ENCODE measurements at regions not wholly inside any gene's neighbourhood (a gene's known extent, or its start where the extent isn't known, plus 50 kb on each side); places are given as distances from the start of the nearest gene placed in this dataset.

DNA sequence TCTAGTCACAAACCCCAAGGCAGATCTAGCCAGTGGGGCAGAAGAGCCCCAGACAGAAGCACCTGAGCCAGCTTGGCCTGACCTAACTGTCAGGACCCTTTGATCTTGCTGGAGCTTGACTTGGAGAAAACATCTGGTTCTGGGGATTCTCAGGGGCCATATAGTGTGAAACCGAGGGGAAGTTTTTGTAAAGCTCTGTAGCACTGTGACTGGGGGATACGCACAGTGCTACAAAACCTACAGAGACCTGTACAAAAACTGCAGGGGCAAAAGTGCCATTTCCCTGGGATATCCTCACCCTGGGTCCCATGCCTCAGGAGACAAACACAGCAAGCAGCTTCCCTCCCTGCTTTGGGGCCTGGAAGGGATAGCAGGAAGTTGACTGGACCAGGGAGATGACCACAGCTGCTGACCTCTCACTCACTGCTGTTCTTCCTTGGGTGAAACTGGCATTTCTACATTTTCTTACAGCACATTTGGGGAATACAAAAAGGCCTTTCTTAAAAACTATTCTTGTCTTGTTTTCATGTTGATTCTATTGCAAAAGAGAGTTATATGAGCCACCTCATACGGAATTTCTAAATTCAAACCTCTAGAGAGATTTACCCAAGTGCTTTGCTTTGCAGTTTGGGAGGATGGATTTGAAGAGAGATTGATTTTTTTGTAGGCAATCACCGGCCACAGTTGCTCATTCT lies 140.0 kb downstream of the DAD1 start:
- no peak for DNase-seq

DNA sequence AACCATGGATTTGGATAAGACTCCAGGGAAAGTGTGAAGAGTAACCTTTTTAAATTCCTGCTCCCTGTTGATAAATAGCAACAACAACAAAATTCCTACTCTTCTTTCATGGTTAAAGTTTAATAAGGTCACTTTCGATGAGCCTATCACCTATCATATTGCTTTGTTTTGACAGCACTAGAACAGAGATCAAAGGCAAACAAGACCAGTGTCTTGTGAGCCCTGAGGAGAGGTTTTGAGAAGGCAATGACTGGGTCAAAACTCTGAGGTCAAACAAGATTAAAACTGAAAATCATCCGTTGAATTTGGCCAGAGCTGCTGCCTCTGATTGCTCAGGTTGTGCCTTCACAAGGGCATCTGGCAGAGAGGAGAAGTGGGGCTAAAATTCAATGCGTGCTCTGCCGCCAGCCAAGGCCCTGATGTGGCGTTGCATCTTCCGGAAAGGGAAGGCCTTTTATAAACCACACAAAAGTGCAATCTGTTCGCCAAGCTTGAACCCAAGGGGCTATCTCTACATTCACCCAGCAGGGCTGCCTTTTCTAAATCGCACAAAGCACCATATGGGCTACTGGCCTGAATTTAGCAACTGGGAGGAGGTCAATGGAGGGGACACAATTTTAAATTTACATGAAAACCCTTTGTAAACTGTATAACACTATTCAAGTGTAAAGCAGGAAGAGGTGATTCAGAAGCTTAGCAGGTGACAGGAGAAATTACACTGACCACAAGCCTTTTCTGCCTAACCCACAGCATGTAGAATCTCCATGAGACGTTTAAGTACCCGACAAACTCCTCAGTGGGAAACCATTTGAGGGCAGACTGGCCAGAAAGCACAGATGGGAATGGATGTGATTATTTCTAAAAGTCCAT lies 140.8 kb downstream of the DAD1 start:
- DNase-seq = no peak

DNA sequence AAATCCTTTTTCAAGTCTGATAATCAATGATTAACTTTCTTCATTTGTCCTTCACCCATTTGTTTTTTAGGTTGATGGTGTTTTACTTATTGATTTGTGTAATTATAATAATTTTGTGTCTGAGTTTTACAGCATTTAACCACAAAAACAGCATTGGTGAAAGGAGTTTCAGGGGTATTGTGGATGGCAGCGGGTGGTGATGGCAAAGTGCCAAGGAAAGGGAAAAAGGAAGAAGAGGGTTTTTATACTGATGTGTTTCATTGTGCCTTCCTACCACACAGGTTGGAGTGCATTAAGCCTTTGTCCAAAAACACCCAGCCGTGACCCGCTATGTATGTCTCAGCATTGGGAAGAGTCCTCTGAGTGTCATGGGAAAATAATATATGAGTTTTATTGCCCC lies 150.3 kb downstream of the DAD1 start:
- no peak for DNase-seq

DNA sequence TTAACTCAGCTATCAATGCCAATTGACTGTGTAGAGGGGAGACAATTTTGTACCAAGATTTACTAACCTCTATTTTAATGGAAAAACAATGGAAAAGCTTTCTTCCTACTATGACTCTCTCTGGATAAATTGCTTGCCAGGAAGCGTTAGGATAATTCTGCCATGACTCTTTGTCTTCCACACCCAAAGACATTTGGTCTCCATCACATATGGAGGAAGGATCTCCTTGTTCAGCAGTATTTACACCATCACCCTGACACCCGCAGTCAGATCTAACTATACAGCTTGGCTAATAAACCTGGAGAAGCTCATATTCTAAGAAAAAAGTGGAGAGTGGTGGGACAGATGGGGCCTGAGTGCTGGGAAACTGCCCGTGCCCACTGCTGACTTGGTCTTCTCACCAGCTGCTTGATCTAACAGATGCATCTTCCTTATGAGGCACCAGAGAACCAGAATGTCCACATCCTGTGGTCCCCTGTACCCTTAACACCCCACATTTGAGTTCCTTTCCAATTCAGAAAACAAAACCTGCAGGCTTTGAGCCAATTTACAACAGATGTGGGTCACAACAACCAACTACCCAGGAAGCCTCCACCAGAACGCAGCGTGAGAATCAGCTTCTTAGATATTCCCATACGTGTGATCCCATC lies 154.0 kb downstream of the DAD1 start:
- no peak for DNase-seq

DNA sequence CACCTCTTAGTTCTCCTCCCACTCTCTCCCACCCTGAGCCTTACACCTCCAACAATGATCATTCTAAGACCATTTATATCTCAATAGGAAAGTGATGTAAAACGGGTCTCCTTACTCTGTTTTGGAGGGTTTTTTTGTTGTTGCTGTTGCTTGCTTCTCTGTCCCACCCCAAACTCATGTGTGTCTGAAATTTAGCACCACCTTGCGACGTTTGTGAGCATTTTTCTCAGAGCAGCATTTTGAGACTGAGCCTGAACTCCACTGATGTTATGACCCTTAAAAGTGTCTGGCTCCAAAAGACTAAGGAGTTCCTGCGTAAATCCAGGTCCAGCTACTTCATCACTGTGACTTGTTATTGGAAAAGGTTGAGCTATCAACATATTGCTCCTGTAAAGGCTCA lies 155.0 kb downstream of the DAD1 start:
- DNase-seq = no peak

DNA sequence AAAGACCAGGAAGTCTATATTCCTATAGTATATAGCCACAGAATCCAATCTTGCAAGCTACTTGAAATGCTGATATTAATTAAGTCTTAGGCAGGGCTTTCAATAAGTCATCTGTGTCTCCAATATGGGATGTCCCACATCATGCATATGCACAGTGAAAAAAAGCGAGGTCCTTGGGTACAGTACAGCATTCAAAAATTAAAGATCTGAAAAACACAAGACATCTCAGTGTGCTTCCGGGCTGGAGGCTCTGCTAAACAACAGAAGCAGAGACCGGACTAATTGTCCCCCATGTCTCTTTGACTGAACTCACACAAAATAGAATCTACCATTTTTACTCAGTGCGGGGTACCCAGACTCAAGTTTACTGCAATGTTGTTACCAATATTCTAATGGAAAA lies 156.0 kb downstream of the DAD1 start:
- DNase-seq = no peak

DNA sequence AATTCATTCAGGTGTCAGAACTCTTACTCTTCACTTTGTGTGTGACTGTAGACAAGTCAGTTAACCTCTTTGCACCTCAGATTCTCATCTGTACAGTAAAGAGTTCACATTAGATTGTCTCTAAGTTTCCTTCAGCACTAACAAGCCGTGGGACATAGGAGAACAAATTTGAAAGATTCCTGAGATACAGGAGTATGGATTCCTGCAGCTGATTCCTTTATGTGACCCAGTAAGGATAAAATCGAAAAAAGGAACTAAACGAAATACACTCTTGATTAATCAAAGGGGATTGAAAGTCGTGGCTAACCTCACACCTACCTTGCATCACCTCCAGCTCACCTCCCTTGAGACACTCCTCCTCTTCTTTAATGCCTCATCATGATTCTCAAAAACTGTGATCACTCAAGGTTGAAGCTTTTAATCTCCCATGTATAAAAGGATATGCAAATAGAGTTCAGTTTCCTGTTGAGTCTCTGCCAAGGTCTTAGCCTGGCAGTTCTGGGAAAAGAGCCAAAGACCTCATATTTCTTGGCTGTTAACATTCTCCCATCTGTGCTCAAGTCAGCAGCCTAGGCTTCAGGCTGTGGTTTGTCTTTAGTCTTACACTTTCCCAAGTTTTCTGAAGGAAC lies 156.6 kb downstream of the DAD1 start:
- no peak for DNase-seq

DNA sequence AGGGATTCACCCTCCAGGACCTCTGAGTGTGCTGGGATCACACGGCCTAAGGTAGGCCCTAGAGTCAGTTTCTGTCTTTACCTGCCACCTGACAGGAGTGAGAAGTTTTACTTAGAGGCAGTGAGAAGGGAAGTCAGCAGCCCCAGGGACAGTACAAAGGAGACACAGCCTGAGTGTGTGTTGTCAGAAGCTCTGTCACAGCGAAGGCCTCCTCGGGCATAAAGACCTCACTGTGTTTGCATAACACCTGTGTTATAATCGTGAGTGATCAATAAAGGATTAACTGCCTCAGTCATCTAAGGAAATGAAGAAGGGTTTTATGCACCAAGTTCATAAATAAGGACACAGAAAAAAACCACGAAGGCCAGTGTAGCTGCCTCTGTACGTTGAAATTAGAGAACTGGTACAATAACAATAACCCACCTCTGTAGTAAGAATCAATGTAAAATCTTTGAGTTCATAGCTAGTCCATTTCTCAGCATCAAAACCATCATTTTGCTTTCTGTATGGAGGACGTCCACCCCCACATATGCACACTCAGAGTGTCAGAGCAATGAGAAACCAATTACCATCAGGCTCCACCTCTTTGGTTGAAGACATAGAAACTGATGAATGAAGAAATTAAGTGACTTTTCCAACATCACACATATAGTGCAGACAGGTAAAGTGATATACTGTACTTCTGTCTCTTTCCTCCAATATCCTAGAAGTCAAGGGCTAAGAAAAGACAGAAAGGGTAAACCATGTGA lies 159.3 kb downstream of the DAD1 start:
- no peak for DNase-seq

DNA sequence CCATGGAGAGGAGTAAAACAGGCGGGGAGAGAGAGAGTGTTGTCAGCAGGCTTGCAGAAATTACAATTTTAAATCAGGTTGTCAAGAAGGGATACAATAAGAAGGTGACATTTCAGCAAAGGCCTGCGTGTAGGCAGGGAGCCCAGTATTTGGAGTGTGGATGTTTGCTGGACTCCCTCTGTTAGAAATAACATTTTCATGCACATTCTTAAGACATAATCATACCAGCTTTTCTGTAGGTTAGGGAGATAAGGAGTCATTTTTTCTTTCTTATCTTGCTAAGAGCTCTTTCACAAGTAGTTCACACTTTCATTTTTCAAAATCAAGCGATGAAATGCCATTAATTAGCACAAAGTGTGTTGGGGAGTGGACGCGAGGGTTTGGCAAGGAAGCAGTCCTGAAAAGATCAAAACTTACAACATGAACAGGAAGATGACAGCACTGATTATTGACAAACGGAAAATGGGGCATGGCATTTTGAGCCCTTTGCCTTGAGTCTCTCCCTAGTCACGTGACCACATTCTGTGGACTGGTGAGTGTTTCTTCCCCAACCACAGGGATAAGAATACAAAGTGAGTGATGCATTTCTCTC lies 160.2 kb downstream of the DAD1 start:
- no peak for DNase-seq

DNA sequence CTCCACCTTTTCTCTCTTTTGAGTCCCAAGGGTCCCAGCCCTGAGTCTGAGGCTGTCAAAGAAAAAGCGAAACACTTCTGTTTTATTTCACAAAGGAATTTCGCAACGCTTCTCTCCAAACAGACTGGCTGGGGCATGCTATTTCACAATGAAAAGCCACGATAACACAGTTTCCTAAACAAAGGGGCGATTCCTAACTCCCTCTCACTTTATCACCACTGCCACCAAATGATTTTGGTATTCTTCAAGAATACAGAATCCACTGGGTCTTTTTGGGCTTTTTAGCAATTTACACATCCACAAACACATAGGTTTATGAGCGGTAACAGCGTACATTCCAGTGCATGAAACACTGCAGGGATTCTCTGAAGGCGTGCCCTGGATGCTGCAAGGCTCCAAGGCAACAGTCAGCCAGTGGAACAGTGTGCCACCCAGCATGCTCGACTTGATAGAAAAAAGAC lies 161.2 kb downstream of the DAD1 start:
- DNase-seq = no peak

DNA sequence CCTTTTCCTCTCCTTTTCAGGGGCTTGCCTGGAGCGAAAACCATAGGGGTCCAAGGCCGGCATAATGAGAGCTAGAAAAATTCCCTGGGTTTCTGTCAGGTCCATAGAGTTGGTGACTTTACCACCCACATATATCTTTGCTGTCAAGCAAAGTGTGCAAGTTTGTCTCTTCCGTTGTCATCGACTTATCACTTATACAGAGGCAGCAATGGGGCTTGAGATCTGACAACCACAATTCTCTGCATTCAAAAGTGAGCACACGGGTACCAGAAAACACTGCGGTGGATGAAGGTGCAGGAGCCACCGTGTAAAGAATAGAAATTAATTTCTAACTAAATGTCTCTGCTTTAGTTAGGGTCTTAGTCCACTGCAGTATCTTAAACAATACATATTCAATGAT lies 162.3 kb downstream of the DAD1 start:
- no peak for DNase-seq

DNA sequence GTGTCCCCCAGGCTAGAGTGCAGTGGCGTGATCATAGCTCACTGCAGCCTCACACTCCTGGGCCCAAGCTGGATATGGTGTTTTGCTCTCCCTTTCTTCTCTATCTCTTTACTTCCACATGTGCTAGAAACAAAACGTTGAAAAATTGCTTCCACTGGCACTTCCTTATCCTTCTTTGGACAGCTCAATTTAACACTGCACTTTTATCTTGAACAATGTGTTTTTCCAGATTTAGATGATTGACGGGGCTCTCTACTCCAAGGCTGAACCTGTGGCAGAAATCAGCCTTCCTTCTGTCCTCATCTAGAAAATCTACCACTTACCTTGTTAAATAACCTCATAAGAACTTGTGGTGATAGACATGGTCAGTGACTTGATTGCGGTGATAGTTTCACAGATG lies 165.1 kb downstream of the DAD1 start:
- DNase-seq = no peak

DNA sequence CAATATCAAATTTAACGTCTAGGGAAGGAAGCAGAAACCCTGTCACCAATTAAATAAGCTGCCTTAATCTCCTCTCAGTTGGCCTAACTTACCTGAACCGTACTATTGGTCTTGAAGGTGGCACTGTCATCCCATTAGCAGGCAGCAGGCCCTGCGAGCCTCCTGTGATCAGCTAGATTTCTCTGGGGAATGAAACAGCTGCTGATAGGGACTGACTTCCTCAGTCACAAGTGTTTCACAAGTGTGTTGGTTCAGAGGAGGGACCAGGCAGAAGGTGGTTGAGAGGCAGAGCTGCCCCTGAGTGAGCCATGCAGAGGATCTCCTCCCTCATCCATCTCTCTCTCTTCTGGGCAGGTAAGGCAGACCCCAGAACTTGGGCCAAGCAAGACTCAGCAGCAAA lies 166.8 kb downstream of the DAD1 start:
- DNase-seq = no peak

DNA sequence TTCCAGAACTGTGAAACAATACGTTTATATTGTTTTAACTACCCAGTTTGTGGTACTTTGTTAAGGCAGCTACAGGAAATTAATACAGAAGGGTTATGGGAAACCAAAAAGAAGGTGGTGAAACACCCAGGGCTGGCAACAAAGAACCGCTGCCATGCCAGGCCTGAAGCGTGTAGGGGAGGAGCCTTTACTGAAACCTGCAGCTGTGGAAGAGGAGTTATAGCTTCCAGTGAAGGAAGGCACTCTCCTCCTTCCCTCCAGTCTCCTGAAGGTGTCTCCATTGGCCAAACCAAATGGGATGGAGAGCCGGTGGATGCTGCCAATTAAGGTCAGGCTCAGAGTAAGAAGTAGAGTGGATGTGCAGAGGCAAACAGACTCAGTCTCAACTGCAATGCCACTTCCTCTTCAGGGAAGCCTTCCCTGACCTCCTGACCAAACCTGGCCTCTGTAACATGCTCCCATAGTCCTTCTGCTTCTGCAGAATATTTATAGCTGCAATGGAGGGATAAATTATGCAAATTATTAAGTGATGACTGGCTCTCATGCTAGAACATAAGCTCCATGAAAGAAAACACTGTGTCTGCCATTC lies 168.3 kb downstream of the DAD1 start:
- no peak for DNase-seq

DNA sequence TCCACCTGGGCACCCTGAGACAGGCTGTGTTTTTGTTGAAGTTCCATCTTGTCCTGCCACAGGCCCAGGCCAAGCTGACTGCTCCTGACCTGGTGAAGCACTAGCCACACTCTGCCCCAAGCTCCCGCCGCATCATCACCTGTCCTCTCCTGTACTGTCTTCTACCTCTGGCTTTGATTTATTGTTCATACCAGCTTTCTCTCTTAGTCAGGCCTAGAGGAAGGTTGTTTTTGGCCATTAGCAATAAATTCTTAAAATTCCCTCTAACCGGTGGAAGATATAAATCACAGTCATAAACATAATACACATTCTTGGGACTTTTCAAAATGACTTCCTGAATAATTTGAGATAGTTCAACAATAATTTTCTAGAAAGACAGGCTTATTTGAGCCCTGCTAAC lies 169.4 kb downstream of the DAD1 start:
- no peak for DNase-seq

DNA sequence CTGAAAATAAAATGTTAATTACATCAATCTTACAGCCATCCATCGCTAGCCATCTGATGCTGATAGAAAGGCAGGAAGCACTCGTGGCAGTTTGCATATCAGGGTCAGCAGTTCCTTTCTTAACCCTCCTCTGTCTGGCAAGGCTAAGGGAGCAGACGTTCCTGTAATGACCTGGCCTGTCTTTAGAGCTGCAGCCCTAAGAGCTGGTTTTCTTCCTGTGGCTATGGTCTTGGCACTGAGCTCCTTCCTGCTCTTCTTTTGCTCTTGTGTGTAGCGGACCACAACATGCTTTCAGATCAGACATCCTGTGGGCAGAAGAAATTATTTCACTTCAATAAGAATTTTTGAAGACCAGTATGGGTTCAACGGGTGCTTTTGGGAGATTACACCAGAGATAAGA lies 170.4 kb downstream of the DAD1 start:
- DNase-seq = no peak

DNA sequence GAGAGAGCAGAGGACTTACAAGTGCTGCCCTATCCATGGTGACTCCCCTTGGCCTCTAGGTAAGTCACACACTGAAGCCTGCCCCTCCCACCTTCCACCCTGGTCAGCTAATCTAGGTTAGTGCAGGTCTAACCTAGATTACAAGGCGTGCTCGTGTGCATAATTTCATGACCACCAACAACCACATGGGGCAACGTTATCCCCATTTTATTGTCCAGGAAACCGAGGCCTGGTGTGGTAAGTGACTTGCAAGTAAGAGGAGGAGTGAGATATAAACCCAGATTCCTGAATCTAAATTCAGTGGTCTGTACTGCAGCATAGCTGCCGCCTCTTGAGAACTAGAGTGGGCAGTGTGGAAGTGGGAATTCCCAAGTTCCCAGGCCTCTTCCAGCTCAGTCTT lies 171.1 kb downstream of the DAD1 start:
- DNase-seq = no peak

DNA sequence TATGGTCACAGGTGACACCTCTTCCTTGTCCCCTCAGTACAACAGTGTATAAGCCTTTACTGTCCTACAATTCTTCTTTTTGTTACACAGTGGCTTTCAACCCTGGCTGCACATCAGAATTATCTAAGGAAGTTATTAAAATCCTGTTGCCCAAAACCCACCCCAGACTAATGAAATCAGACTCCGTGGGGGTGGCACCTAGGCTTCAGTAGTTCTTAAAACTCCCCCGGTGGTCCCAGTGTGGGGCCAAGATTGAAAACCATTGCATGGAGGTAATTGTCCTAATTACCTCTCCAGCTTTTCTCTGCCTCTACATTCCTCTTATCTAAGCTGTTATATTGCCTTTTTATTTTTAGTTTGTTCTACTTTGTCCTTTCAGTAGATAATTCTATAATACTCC lies 172.8 kb downstream of the DAD1 start:
- DNase-seq = no peak

DNA sequence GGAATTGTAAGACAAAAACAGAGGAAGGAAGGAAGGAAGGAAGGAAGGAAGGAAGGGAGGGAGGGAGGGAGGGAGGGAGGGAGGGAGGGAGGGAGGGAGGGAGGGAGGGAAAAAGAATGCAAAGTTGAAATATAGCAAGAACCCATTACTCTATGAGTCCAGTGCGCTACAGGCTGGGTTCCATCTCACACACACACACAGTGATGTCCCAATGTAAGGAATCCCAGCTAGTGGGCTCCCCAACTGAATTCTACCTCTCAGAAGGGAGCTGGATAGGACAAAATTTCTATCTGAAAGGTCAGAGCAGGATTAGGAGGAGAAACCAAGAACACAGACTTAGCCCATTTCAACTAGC lies 173.4 kb downstream of the DAD1 start:
- no peak for DNase-seq

DNA sequence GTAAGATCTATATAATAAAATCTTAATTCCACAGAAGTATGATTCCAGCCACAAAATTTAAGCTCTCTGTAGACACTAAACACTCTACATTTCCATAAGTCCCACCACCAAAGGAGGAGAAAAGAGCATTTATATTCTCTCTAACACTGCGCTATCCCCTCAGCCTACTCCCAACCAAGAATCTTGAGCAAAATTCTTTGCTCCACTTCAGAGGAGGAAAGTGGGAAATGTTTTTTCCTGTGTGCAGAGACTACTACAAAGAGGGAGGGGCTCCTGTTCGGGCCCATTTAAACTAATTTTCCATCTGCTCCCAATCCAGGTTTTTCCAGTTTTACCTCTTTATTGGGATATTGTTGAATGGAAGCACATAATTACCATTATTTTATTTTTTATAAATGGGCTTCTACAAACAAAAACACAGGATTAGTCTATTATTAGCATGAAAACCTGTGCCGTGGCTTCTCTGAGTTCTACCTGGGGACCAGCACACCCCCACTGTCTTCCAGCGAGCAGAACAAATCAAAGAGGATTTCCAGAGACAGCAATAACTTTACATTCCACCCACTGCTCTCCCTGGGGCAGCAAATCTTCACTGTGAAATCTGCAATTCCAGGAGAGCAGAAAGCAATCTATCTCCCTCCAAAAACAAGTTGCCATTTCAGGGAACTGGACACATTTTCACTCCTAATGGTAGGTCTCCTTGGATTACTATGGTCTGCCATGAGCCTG lies 174.0 kb downstream of the DAD1 start:
- DNase-seq = no peak

DNA sequence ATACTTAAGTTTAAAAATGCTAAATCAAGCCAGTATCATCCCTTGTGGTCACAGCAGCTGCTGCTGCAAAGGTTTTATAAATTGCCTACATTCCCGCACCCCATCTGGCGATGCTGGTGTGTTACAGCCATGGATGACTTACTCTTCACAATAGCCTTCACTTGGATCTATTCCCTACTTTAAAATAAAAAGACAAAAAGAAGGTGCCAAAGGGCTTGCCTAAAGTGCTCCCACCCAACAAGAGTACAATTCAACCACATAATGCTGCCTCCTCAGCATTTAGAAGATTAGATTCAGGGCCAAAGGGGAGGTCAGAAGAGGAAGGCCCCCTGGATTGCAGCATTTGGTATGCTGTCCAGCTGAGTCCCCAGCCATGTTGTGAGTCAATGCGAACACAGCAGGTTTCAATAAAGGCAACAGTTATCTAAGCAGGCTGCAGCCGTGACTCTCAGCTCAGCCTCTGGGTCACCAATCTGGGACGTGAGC lies 176.1 kb downstream of the DAD1 start:
- no peak for DNase-seq
